AG09319 (cell line): ENCODE measurements at regions not wholly inside any gene's neighbourhood (a gene's known extent, or its start where the extent isn't known, plus 50 kb on each side); places are given as distances from the start of the nearest gene placed in this dataset.

Experiments
- DNase-seq: peaks from one replicate; pipeline ENCODE4 v3.0.0-alpha.2; 2010; ENCODE audit warnings: low read depth; ENCODE audit errors: extremely low read depth
- CTCF ChIP-seq: IDR thresholded peaks from 2 replicates; pipeline ENCODE4 v1.5.1; 2011; ENCODE audit warnings: low read depth, mild to moderate bottlenecking, inconsistent platforms, low read length, moderate library complexity

GRCh38 chr7:115474137-115474536, 552.2 kb downstream of the MDFIC start:
- no peak for DNase-seq
- no peak for TF ChIP-seq CTCF

GRCh38 chr7:115471891-115472290, 550.0 kb downstream of the MDFIC start:
- no peak for DNase-seq
- no peak for TF ChIP-seq CTCF

- no peak for TF ChIP-seq CTCF
- DNase-seq, result no peak
These were observed 540.6 kb downstream of the MDFIC start for GRCh38 chr7:115462301-115463015.

- TF ChIP-seq CTCF, result no peak
- DNase-seq, result no peak
These were observed 527.8 kb downstream of the MDFIC start for GRCh38 chr7:115449689-115450088.

GRCh38 chr7:115447495-115447894, 525.6 kb downstream of the MDFIC start:
- no peak for DNase-seq
- no peak for TF ChIP-seq CTCF

GRCh38 chr7:115441033-115441432, 519.1 kb downstream of the MDFIC start:
- TF ChIP-seq CTCF, result no peak
- DNase-seq, result no peak

GRCh38 chr7:115435178-115435577, 513.3 kb downstream of the MDFIC start:
- DNase-seq, result no peak
- no peak for TF ChIP-seq CTCF
